IMR-90 (cell line): ENCODE measurements at regions not wholly inside any gene's neighbourhood (a gene's known extent, or its start where the extent isn't known, plus 50 kb on each side); places are given as distances from the start of the nearest gene placed in this dataset.

ENCODE experiments used
- CHD1 ChIP-seq: IDR thresholded peaks from 2 replicates; pipeline ENCODE4 v1.6.1; 2012; ENCODE audit warnings: low read depth, low read length, improper control_type of control experiment
- CTCF ChIP-seq: conservative IDR thresholded peaks from 2 replicates; pipeline ENCODE4 v1.5.1; 2012; ENCODE audit warnings: mild to moderate bottlenecking, low read depth, low read length, improper control_type of control experiment
- MAFK ChIP-seq: IDR thresholded peaks from 2 replicates; pipeline ENCODE4 v1.6.1; 2012; ENCODE audit warnings: low read depth, low read length, improper control_type of control experiment
- POLR2A ChIP-seq: IDR thresholded peaks from 2 replicates; pipeline ENCODE4 v1.6.1; 2012; ENCODE audit warnings: mild to moderate bottlenecking, low read depth, low read length
- TF ChIP-seq, protein P1 (sequence below): fragments of 150-350 bp; IDR thresholded peaks from 2 replicates; pipeline ENCODE4 v1.6.1; 2017; ENCODE audit warnings: mild to moderate bottlenecking, antibody characterized with exemption, low read length, low read depth
- TF ChIP-seq, protein P2 (sequence below): fragments of 150-350 bp; IDR thresholded peaks from 2 replicates; pipeline ENCODE4 v1.6.1; 2016; ENCODE audit warnings: low read depth, mild to moderate bottlenecking, low read length, moderate library complexity, borderline replicate concordance

- TF ChIP-seq CTCF (no peak), MAFK (no peak), POLR2A (no peak), CHD1 (no peak)
- TF ChIP-seq, protein P1, sequence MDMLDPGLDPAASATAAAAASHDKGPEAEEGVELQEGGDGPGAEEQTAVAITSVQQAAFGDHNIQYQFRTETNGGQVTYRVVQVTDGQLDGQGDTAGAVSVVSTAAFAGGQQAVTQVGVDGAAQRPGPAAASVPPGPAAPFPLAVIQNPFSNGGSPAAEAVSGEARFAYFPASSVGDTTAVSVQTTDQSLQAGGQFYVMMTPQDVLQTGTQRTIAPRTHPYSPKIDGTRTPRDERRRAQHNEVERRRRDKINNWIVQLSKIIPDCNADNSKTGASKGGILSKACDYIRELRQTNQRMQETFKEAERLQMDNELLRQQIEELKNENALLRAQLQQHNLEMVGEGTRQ: no peak
- TF ChIP-seq, protein P2, sequence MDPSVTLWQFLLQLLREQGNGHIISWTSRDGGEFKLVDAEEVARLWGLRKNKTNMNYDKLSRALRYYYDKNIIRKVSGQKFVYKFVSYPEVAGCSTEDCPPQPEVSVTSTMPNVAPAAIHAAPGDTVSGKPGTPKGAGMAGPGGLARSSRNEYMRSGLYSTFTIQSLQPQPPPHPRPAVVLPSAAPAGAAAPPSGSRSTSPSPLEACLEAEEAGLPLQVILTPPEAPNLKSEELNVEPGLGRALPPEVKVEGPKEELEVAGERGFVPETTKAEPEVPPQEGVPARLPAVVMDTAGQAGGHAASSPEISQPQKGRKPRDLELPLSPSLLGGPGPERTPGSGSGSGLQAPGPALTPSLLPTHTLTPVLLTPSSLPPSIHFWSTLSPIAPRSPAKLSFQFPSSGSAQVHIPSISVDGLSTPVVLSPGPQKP: no peak
These were observed 462.1 kb downstream of the BUD13 start for GRCh38 chr11:116310698-116311097.
